NCI-H69 (cell line): ENCODE measurements at regions not wholly inside any gene's neighbourhood (a gene's known extent, or its start where the extent isn't known, plus 50 kb on each side); places are given as distances from the start of the nearest gene placed in this dataset.
"Not testable (repeated sequence)": the region's sequence is repeated elsewhere in the genome, so short reads cannot be mapped to it uniquely, and the experiment has no call there.

Experiments
- DNase-seq: peaks from one replicate; lab custom pipeline; 2025; lab: John Stamatoyannopoulos, UW

DNA sequence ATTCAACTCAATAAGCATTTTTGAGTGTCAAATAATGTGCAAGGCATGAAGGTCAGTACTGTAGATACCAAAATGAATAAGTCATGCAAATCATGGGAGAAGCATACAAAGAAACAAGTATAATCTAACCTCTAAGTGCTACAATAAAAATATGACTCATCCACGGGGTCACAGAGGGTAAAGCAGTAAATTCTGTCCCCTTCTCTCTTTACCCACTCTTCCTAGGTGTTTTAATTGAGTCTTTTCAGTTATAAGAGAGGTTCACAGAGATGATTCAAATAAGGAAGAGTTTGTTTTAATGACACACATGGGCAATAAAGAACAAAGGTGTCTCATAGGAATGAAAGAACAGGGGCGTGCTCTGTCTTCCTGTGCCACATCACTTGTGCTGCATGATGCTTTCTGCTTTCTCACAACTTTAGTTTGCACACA lies 71.5 kb upstream of the DAAM1 start:
- peak; percentile 94 for DNase-seq

DNA sequence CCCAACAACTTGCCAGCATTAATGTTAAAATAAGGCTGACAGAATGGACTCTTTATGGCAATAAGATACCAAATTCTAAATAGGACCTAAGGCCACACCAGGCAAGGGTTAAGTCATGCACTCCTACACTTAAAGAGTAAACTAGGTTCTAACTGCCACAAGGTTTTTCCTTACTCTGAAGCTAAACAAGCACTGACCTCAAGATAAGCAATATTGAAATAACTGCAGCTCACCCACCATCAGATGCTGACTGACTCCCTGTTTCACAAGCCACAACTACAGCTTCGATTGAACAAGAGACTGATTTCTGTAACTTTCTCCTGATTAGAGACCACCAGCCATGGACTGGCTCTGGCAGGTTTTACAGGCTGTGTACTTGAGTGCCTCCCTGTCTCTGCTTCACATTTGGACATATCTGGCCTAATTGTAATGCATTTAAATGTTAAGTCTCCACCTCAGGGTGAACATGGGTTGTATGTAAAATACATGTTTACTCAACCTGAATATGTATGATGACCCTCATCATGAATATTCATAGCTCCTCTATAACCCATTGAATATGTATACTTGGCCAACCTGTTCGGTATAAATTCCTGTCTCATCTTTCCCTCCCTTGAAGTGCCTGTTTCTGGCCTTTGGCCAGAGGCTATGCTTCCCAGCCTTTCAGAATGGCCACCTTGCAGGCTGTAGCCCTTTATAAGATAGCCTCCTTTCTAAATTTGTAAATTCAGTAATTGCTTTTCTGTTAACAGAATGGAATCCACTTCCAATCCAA lies 70.5 kb upstream of the DAAM1 start:
- peak; percentile 54 for DNase-seq

DNA sequence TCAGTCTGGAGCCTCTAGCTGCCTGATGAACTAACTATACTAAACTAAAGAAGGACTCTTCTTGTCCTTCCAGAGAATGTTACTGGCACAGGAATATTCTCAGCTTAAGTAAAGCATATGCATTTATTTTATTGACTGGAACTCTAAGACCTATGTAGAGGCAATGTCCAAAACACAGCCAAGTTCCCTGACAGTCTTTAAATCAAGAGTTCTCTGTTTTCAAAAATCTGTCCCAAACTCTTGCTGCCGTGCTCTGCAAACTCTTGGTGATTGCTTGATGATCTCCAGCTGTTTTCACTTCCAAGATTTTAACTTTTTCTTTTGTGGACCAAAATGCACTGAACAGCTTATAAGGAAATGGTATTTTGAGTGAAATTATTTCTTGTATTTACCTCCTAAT lies 67.5 kb upstream of the DAAM1 start:
- DNase-seq = no peak

DNA sequence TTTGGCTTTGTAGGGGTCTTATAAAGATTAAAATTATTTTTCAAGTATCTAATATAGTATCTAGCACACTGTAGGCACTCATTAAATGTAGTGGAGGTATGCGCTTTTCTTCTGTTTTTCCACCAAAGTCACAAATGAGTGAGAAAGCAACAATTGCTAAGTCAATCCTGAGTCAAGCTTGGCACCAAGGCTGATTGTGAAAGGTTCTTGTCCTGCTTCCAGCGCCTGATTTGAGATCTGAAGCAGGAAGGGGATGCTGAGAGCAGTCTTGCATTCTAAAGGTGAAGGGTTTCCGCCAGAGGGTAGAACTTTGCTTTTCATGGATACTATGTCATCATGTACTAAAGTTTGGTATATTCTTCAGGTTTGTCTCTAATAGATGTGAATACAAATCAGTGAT lies 64.9 kb upstream of the DAAM1 start:
- DNase-seq = peak; percentile 58

DNA sequence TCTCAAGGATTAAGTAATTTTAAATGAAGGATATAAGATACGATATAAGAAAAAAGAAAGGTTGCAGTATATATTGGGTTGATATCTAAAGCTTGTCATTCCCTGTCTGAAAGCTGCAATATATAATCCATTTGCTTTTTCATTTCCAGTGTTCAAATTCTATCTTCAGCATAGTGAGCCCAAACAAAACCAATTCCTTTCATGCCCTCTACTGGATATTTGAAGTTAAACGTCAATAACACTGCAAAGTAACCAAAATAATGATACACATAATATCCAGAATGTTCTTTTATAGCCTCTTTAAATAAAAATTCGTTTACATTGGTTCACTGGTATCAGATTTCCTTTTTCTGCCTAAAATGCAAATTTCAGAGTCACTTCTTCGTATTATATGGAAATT lies 64.5 kb upstream of the DAAM1 start:
- peak; percentile 73 for DNase-seq

DNA sequence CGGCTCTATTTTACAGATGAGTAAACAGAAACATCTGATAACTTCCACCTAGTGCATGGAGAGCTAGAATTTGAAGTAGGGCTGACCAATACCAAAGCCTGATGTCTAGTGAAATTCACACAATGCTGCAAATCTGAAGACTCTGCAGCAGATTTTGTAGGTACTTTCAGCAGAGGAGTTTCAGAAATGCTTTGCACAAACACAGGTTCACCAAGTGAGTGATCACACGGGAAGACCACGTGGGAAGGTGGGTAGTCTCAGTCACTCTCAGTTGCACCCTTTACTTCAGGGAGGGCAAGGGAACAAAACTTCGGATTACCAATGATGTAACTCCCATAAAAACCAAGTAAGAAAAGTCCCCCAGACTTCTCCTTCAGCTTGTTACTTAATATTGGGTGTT lies 63.3 kb upstream of the DAAM1 start:
- DNase-seq = no peak

DNA sequence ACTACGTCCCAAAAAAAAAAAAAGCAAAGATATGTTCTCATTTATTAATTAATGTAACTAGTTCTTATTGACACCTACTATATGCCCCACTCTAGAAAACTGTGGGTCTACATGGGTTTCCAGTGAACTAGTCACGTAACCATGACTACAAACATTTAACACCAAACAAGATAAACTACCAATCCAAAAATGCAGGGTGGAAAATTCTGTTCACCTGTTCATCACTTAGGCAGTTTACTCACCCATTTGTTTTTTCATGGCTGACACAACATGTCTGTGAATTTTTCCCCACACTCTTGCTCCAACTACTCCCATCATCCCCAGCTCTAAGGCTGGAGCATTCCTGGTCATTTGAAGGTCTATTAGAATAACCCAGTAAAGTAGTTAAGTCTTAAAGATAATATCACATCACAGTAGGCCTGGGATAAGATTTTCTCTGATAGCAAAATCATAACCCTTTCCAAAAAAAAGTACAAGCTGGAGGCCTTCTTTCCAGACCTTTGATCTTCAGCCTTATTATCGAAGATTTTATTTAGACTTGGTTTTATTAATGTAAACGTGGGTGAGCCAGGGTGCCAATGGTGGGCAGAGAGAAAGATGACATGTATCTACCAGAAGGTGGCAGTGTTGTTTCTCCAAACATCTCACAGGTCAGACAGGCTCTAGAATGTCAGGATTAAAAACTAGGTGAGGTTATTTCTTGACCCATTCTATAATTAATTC lies 61.6 kb upstream of the DAAM1 start:
- DNase-seq = peak; percentile 84

DNA sequence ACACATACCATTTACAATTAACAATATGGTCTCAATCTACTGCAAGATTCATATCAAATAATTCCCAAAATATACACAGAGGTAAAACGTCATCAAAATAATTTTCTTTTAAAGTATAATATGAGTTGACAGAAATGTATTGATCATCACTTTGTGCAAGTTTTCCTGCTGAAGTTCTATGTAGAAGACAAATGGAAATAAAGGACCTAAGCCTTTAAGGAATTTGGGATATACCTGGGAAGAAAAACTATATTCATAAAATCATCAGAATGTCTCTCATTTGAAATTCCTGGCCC lies 61.1 kb upstream of the DAAM1 start:
- no peak for DNase-seq

DNA sequence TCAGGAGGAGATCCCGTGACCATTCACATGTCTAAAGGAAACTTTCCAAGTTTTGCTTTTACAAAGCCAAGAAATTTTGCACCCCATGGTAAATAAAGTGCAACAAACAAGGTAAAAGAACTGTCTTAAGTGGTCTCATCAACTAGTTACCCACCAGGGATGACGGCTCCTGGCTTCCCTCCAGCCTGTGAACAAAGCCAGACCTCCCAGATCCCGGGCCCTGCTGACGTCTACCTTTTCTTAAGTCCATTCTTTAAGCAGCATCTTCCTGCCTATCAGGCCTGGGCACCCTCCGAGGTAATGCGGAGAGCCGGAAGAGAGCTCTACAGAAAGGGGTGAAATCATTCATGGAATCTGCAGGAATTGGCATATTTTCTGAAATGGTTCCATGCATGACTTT lies 58.0 kb upstream of the DAAM1 start:
- peak; percentile 44 for DNase-seq

DNA sequence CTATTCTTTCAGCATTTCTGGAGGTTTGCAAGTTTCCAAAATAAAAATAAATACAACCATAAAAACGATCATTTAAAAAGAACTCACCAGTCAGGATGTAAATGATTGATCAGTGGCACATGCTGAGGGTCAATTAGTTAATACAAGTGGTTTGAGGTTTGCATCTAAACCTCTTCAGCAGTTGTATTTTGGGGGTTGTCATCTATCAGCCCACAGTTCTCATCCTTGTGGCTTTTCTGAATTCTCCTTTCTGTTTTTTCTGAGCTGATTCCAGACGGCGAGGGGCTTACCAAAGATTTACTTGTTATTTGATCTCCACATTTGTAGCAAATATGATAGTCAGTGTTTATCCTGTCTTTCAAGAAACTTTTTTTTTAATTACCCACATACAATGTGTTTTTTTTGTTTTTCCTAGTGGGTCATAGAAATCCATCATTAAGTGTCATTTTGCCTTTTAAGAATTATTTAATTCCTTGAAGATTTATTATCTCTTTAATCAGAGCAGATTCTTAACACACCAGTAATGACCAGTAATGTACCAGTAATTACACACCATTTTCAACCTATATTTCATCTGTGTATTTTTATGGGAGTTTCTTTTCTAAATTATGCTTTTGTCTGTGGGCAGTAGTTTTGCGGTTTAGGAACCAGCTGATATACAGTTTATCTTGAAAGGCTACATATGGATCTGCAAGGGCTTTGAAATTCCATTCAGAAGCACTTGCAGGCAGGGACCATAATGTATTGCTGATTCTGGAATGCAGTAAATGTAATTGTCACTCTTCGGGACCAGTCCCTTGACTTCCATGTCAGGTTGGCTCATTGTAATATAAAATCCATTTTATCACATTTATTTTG lies 56.3 kb upstream of the DAAM1 start:
- peak; percentile 82 for DNase-seq

DNA sequence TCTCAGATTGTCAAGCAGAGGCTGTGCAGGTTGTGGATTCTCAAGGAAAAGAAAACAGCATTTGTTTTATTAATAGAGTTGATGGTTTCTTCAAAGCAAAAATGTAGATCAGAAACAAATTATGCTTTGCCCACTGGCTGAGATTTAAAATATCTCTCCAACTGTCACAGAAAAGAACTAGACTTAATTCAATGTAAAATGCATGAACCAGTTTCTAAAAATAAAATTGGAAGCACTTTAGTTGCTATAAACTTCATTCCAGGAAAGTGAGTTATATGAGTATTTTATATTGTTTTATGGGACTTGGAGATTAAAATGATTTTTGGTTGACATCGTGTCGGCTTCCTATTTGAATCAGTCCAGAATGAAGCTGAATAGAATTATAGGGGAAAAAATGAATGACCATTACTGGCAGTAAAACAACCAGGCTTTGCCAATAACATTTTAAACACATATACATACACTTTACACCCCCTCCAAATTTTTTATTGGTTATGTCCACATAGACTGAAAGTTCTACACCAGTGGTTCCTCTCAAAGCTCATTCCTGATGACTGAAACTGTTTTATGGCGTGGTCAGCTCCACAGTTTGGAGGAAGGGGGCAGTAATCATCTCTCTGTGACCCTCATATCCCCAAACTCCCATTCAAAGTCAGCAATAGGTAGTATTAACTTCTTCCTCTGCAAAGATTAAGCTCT lies 55.5 kb upstream of the DAAM1 start:
- peak; percentile 42 for DNase-seq

DNA sequence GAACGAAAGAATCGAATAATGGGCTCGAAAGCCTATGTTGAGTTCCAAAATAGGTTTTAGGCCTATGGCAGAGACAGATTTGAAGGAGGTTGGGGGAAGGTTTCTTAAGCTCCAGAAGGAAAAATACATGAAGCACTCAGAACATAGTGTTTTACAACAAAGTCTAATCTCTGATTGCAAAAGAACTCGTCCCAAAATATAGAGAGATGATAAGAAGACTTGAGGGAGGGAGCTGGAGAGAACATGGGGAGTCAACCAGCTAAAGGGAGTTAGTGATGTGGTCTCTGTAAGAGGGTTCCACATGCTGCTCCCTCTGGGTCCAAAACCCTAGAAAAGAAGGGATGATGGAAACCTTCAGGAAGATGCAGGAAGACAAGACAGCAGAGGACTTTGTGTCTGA lies 54.8 kb upstream of the DAAM1 start:
- DNase-seq = no peak

DNA sequence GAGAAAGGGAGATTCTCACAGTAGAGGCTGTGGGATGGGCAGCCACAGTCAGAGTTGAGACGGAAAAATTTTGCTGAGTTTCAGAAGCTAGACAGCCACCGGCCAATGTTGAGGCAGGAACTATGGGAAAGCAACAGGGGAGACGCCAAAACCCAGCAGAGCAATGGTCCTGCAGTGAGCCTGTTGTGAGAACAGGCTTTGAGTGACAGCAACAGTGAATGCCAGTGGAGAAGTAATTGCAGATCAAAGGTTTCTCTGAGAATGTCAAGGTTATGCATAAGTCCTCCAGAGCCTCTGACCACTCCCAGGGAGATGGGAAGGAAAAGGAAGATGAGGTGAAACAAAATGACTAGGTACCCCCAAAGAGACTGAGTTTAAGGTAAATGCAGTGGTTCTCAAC lies 54.2 kb upstream of the DAAM1 start:
- DNase-seq = no peak

DNA sequence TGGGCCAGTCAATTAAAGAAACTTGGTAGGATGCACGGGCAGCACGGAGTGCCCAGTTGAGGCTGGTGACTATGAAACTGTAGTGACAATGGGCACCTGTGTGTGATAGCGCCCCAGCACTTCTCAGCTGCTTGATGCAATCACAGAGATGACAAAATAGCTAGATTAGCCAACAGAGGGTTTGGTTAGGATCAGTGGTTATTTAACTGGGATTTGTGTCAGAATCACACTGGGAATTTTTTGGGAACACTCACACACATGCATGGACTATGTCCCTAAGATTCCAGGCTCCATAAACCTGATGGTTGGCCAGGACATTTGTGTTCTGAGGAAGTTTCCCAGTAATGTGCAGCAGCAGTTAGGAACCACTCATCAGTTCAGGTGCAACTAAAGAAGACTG lies 51.2 kb upstream of the DAAM1 start:
- no peak for DNase-seq

DNA sequence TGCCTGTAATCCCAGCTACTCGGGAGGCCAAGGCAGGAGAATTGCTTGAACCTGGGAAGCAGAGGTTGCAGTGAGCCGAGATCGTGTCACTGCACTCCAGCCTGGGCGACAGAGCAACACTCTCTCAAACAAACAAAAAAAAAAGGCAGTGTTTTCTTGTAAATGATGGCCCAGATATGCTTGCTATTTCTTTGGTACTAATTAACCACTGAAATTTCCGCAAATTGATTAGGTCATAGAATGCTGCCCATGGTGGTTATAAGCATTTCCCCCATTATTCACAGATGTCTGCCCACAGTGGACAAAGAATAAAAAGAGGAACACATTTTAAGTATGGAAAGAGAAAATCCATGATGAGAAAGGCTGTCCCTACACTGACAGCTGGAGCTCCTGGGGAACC lies 49.9 kb upstream of the DAAM1 start:
- not testable (repeated sequence) for DNase-seq
